HepG2 (cell line): ENCODE measurements at regions not wholly inside any gene's neighbourhood (a gene's known extent, or its start where the extent isn't known, plus 50 kb on each side); places are given as distances from the start of the nearest gene placed in this dataset.

Source experiments
- ARID3A ChIP-seq: IDR thresholded peaks from 2 replicates; pipeline ENCODE4 v1.6.1; 2012; ENCODE audit warnings: low read depth, low read length, improper control_type of control experiment
- CENPX ChIP-seq: sonication (generic); formaldehyde crosslinking; IDR thresholded peaks from 2 replicates; pipeline ENCODE4 v1.9.0; 2021; ENCODE audit warnings: mild to moderate bottlenecking, missing genetic modification reagents, moderate library complexity
- DMAP1 ChIP-seq: IDR thresholded peaks from 2 replicates; pipeline ENCODE4 v1.6.1; 2016
- FOSL1 ChIP-seq: sonication (generic); formaldehyde crosslinking; IDR thresholded peaks from 2 replicates; pipeline ENCODE4 v1.9.0; 2021; ENCODE audit warnings: missing genetic modification reagents, borderline replicate concordance
- FOXO1 ChIP-seq: sonication (generic); formaldehyde crosslinking; IDR thresholded peaks from 2 replicates; pipeline ENCODE4 v1.4.0; 2020; ENCODE audit warnings: missing genetic modification reagents
- HDAC1 ChIP-seq: sonication (generic); formaldehyde crosslinking; IDR thresholded peaks from 2 replicates; pipeline ENCODE4 v1.5.1; 2020; ENCODE audit warnings: mild to moderate bottlenecking, missing genetic modification reagents
- HMGXB4 ChIP-seq, 2 experiments: sonication (generic) in 1 of 2; formaldehyde crosslinking in 1 of 2; IDR thresholded peaks; 2 replicates each; pipeline versions ENCODE4 v1.4.0 to v1.6.1; 2018 to 2020; ENCODE audit warnings: missing genetic modification reagents in 2 of 2, borderline replicate concordance in 1 of 2, low read depth in 1 of 2, mild to moderate bottlenecking in 1 of 2, missing biosample characterization in 1 of 2
- KLF15 ChIP-seq: sonication (generic); formaldehyde crosslinking; IDR thresholded peaks from 2 replicates; pipeline ENCODE4 v1.8.1; 2023; ENCODE audit warnings: borderline replicate concordance, mild to moderate bottlenecking, inconsistent platforms, missing genetic modification reagents, mixed read lengths
- MTA1 ChIP-seq: sonication (generic); formaldehyde crosslinking; IDR thresholded peaks from 2 replicates; pipeline ENCODE4 v1.4.0; 2020; ENCODE audit warnings: missing genetic modification reagents, mild to moderate bottlenecking, borderline replicate concordance
- PAF1 ChIP-seq: IDR thresholded peaks from 2 replicates; pipeline ENCODE4 v1.6.1; 2016; ENCODE audit warnings: missing genetic modification reagents, missing compliant biosample characterization
- POLR2G ChIP-seq: fragments of 200-400 bp; formaldehyde crosslinking; IDR thresholded peaks from 2 replicates; pipeline ENCODE4 v1.6.1; 2018; ENCODE audit warnings: mild to moderate bottlenecking, low read depth, low read length, moderate library complexity
- RNF219 ChIP-seq: sonication (generic); formaldehyde crosslinking; IDR thresholded peaks from 2 replicates; pipeline ENCODE4 v1.5.0; 2020; ENCODE audit warnings: mild to moderate bottlenecking, missing genetic modification reagents
- TFDP2 ChIP-seq: sonication (generic); formaldehyde crosslinking; IDR thresholded peaks from 2 replicates; pipeline ENCODE4 v1.4.0; 2020; ENCODE audit warnings: missing genetic modification reagents
- TOE1 ChIP-seq: sonication (generic); formaldehyde crosslinking; IDR thresholded peaks from 2 replicates; pipeline ENCODE4 v1.4.0; 2020; ENCODE audit warnings: mild to moderate bottlenecking, missing genetic modification reagents
- ZFP1 ChIP-seq: IDR thresholded peaks from 2 replicates; pipeline ENCODE4 v1.6.1; 2016
- ZNF180 ChIP-seq: sonication (generic); formaldehyde crosslinking; IDR thresholded peaks from 2 replicates; pipeline ENCODE4 v1.4.0; 2020; ENCODE audit warnings: low read depth, missing genetic modification reagents, borderline replicate concordance
- ZNF282 ChIP-seq: fragments of 450-650 bp; IDR thresholded peaks from 2 replicates; pipeline ENCODE4 v1.6.1; 2018; ENCODE audit not compliant: partially characterized antibody
- ZNF431 ChIP-seq: sonication (generic); formaldehyde crosslinking; IDR thresholded peaks from 2 replicates; pipeline ENCODE4 v1.9.0; 2022; ENCODE audit warnings: missing genetic modification reagents, low read depth, mild to moderate bottlenecking, borderline replicate concordance
- ZNF75D ChIP-seq: sonication (generic); formaldehyde crosslinking; IDR thresholded peaks from 2 replicates; pipeline ENCODE4 v1.8.1; 2023; ENCODE audit warnings: missing genetic modification reagents, mild to moderate bottlenecking, borderline replicate concordance
- ZNF800 ChIP-seq: sonication (generic); formaldehyde crosslinking; IDR thresholded peaks from 2 replicates; pipeline ENCODE4 v1.4.0; 2020; ENCODE audit warnings: missing genetic modification reagents

GRCh38 chr6:26223650-26224546, 136.7 kb downstream of the HFE start (continued):
- TF ChIP-seq HMGXB4 (CRISPR knock-in tag; IDR thresholded peaks at IDR 0.05; ENCODE audit: borderline replicate concordance in 1 of 2, low read depth in 1 of 2) (0 out of 4 replicates have a peak, but pooled peaks have one; percentile 5 to 43), TFDP2 (CRISPR knock-in tag) (no peak), ZNF431 (CRISPR knock-in tag) (no peak), FOXO1 (CRISPR knock-in tag) (no peak), TOE1 (no peak), ZNF282 (no peak), HDAC1 (CRISPR knock-in tag) (no peak; the same call in none of the 2 replicates), ZNF800 (CRISPR knock-in tag) (no peak), ARID3A (peak; percentile 91), MTA1 (CRISPR knock-in tag) (no peak), KLF15 (CRISPR knock-in tag) (no peak), ZFP1 (CRISPR knock-in tag) (no peak), DMAP1 (CRISPR knock-in tag) (no peak), CENPX (CRISPR knock-in tag) (no peak), FOSL1 (CRISPR knock-in tag) (no peak), ZNF180 (no peak), RNF219 (0 out of 2 replicates have a peak, but pooled peaks have one; percentile 44), PAF1 (CRISPR knock-in tag) (no peak), ZNF75D (CRISPR knock-in tag) (no peak), POLR2G (peak; percentile 61; the same call in 1 of the 2 replicates)
